OCI-LY7 (cell line): ENCODE measurements at regions not wholly inside any gene's neighbourhood (a gene's known extent, or its start where the extent isn't known, plus 50 kb on each side); places are given as distances from the start of the nearest gene placed in this dataset.

Experiments
- BruUV-seq: library from RNA; stranded (reverse); fragments of 400-500 nt; replicated peaks from 2 replicates; lab custom pipeline; 2021; lab: Mats Ljungman, UMichigan
- CTCF ChIA-PET: fragments of 300-600 bp; sonication (Branson Sonifier 250); formaldehyde crosslinking; loops from one replicate; lab custom pipeline; 2022; ENCODE audit warnings: antibody characterized with exemption; ENCODE audit not compliant: unreplicated experiment; lab: Charles Lee
- POLR2A ChIA-PET: fragments of 300-600 bp; sonication (Branson Sonifier 250); formaldehyde crosslinking; loops from one replicate; lab custom pipeline; 2022; ENCODE audit warnings: antibody characterized with exemption; lab: Charles Lee
- DNase-seq: peaks from one replicate; pipeline ENCODE4 v3.0.0-alpha.2; 2015; ENCODE audit warnings: low spot score
- H2AFZ ChIP-seq: fragments of 200-600 bp; sonication (generic), shearing (Covaris generic); 2 replicates; pipeline ENCODE4 v1.6.1; 2014; ENCODE audit warnings: mild to moderate bottlenecking, antibody characterized with exemption, low read length, moderate library complexity
- H3K27ac ChIP-seq: fragments of 200-600 bp; sonication (generic); 2 replicates; pipeline ENCODE4 v1.5.1; 2014; ENCODE audit warnings: mixed run types, low read depth, mild to moderate bottlenecking, moderate library complexity, low read length, inconsistent platforms; ENCODE audit not compliant: poor library complexity, severe bottlenecking
- H3K36me3 ChIP-seq: fragments of 200-600 bp; sonication (generic); 2 replicates; pipeline ENCODE4 v1.6.1; 2014; ENCODE audit warnings: mild to moderate bottlenecking, antibody characterized with exemption, low read length, moderate library complexity, mixed read lengths; ENCODE audit not compliant: insufficient read depth
- H3K4me1 ChIP-seq: fragments of 200-600 bp; sonication (generic); 2 replicates; pipeline ENCODE4 v1.5.1; 2014; ENCODE audit warnings: mild to moderate bottlenecking, low read length; ENCODE audit not compliant: insufficient read depth, poor library complexity, severe bottlenecking
- H3K4me2 ChIP-seq: fragments of 200-600 bp; sonication (generic); 2 replicates; pipeline ENCODE4 v1.6.1; 2014; ENCODE audit warnings: mild to moderate bottlenecking, low read length
- H3K4me3 ChIP-seq: fragments of 200-600 bp; sonication (generic); 2 replicates; pipeline ENCODE4 v1.5.1; 2014; ENCODE audit warnings: mild to moderate bottlenecking, low read depth, low read length; ENCODE audit not compliant: poor library complexity, severe bottlenecking
- H3K79me2 ChIP-seq: fragments of 200-600 bp; sonication (generic); 2 replicates; pipeline ENCODE4 v1.6.1; 2016; ENCODE audit warnings: low read depth, mild to moderate bottlenecking, low read length, moderate library complexity, mixed read lengths; ENCODE audit not compliant: insufficient read depth
- H3K9me2 ChIP-seq: fragments of 200-600 bp; sonication (generic); 2 replicates; pipeline ENCODE4 v1.6.1; 2016; ENCODE audit warnings: mild to moderate bottlenecking, low read length, mixed read lengths; ENCODE audit not compliant: insufficient read depth
- H3K9me3 ChIP-seq: fragments of 200-600 bp; sonication (generic); 2 replicates; pipeline ENCODE4 v1.6.1; 2014; ENCODE audit warnings: mild to moderate bottlenecking, mixed run types, low read length, mixed read lengths
- H4K20me1 ChIP-seq: fragments of 200-600 bp; sonication (generic); 2 replicates; pipeline ENCODE4 v1.6.1; 2014; ENCODE audit warnings: mild to moderate bottlenecking, antibody characterized with exemption, low read length, moderate library complexity, mixed read lengths; ENCODE audit not compliant: insufficient read depth
- CTCF ChIP-seq: fragments of 200-600 bp; sonication (generic); conservative IDR thresholded peaks from 2 replicates; pipeline ENCODE4 v1.5.1; 2014; ENCODE audit warnings: mild to moderate bottlenecking, antibody characterized with exemption, low read length, moderate library complexity, mixed read lengths
- EZH2phosphoT487 ChIP-seq: fragments of 200-600 bp; sonication (generic); IDR thresholded peaks from 2 replicates; pipeline ENCODE4 v1.6.1; 2018; ENCODE audit warnings: low read depth, borderline replicate concordance, mild to moderate bottlenecking, mixed run types, antibody characterized with exemption, low read length, moderate library complexity, mixed read lengths
- intact Hi-C: fragments of 100-400 bp; cut with micrococcal nuclease; formaldehyde crosslinking; loops from one replicate; pipeline ENCODE4 v1.10.0; 2022; ENCODE audit not compliant: unreplicated experiment

GRCh38 chr6:23003671-23004467 lies 434.5 kb downstream of the HDGFL1 start:
- Histone ChIP-seq H3K4me3 (no peak overlapping the region), H3K4me1 (no peaks in the 10 kb centered on the region), H3K9me3 (no peaks in the 10 kb centered on the region), H3K27ac (no peak overlapping the region), H3K4me2 (no peak overlapping the region), H3K79me2 (no peaks in the 10 kb centered on the region), H3K9me2 (no peaks in the 10 kb centered on the region), H4K20me1 (no peaks in the 10 kb centered on the region), H2AFZ (no peak overlapping the region), H3K36me3 (no peaks in the 10 kb centered on the region)
- CTCF ChIA-PET, result no interaction called here
- intact Hi-C loops, result no loop called here
- no peak for TF ChIP-seq EZH2phosphoT487
- no peak for TF ChIP-seq CTCF
- no peak for DNase-seq
- BruUV-seq, result no TSS peak
- POLR2A ChIA-PET, result no interaction called here

DNA sequence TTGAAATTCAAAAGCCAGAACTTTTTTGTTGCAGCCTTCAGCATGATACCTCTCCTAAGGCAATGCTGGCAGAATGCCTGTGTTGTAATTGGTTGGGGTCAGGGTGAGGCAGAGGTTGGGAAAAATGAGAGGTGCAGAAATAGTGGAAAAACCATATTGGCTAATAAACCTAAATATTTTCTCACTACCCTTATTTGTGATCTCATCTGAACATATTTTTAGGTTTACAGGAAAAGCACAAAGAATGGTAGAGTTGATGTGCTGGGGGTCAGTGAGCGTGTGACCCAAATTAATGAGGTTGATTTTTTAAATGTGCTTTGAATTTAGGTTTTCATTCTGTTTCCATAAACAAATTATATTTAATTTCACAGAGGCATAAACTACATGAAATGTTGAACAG lies 437.3 kb downstream of the HDGFL1 start:
- TF ChIP-seq CTCF (no peak), EZH2phosphoT487 (no peak)
- Histone ChIP-seq H3K4me2 (no peak overlapping the region), H3K4me1 (no peaks in the 10 kb centered on the region), H3K27ac (no peak overlapping the region), H3K4me3 (no peak overlapping the region), H3K79me2 (no peaks in the 10 kb centered on the region), H3K9me3 (no peaks in the 10 kb centered on the region), H3K36me3 (no peaks in the 10 kb centered on the region), H3K9me2 (no peaks in the 10 kb centered on the region), H2AFZ (no peak overlapping the region), H4K20me1 (no peaks in the 10 kb centered on the region)
- ChIA-PET POLR2A (no interaction called here), CTCF (interaction anchor here (0.6 kb wide), 1 partner anchor 21 kb away, joined by 3 read pairs; no protein-coding TSS in a partner anchor)
- intact Hi-C loops, result no loop called here
- BruUV-seq, result no TSS peak
- no peak for DNase-seq

GRCh38 chr6:23011615-23012014 lies 442.2 kb downstream of the HDGFL1 start:
- Histone ChIP-seq H4K20me1 (no peaks in the 10 kb centered on the region), H2AFZ (no peak overlapping the region), H3K79me2 (no peaks in the 10 kb centered on the region), H3K36me3 (no peaks in the 10 kb centered on the region), H3K9me3 (no peaks in the 10 kb centered on the region), H3K4me1 (no peaks in the 10 kb centered on the region), H3K4me2 (no peak overlapping the region), H3K4me3 (no peak overlapping the region), H3K9me2 (no peaks in the 10 kb centered on the region), H3K27ac (no peak overlapping the region)
- TF ChIP-seq CTCF (no peak), EZH2phosphoT487 (no peak)
- BruUV-seq, result no TSS peak
- intact Hi-C loops, result no loop called here
- CTCF ChIA-PET, result no interaction called here
- DNase-seq, result no peak
- POLR2A ChIA-PET, result interaction anchor here (0.6 kb wide), 1 partner anchor 154 kb away, joined by 4 read pairs; no protein-coding TSS in a partner anchor
